ENCODE measurements at regions not wholly inside any gene's neighbourhood (a gene's known extent, or its start where the extent isn't known, plus 50 kb on each side); places are given as distances from the start of the nearest gene placed in this dataset.

DNA sequence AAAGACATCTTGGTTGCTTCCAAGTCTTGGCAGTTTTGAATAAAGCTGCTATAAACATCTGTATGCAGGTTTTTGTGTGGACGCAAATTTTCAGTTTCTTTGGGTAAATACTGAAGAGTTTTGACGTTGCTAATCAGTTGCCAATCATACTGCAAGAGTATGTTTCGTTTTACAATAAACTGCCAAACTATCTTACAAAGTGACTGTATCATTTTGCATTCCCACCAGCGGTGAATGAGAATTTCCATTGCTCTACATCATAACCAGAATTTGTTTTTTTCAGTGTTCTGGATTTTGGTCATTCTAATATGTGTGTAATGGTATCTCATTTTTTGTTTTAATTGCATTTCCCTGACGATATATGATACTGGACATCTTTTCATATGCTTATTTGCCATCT, 190.8 kb upstream of the PARP11 start:
- no peak for FAIRE-seq
- Histone ChIP-seq H3K27ac (no peak overlapping the region), H3K36me3 (no peaks in the 10 kb centered on the region), H3K9me3 (no peaks in the 10 kb centered on the region), H3K4me1 (no peaks in the 10 kb centered on the region), H3K27me3 (no peaks in the 10 kb centered on the region), H3K4me3 (no peak overlapping the region)
- WGBS, 2 donors, result 67 to 69% methylated on average over 5 of the region's 5 CpGs
- no peak for ATAC-seq
- no peak for DNase-seq
- intact Hi-C loops (cut with DNase I), result no loop called here
- TF ChIP-seq, protein P1, sequence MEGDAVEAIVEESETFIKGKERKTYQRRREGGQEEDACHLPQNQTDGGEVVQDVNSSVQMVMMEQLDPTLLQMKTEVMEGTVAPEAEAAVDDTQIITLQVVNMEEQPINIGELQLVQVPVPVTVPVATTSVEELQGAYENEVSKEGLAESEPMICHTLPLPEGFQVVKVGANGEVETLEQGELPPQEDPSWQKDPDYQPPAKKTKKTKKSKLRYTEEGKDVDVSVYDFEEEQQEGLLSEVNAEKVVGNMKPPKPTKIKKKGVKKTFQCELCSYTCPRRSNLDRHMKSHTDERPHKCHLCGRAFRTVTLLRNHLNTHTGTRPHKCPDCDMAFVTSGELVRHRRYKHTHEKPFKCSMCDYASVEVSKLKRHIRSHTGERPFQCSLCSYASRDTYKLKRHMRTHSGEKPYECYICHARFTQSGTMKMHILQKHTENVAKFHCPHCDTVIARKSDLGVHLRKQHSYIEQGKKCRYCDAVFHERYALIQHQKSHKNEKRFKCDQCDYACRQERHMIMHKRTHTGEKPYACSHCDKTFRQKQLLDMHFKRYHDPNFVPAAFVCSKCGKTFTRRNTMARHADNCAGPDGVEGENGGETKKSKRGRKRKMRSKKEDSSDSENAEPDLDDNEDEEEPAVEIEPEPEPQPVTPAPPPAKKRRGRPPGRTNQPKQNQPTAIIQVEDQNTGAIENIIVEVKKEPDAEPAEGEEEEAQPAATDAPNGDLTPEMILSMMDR (IDR thresholded peaks at IDR 0.05), result no peak

DNA sequence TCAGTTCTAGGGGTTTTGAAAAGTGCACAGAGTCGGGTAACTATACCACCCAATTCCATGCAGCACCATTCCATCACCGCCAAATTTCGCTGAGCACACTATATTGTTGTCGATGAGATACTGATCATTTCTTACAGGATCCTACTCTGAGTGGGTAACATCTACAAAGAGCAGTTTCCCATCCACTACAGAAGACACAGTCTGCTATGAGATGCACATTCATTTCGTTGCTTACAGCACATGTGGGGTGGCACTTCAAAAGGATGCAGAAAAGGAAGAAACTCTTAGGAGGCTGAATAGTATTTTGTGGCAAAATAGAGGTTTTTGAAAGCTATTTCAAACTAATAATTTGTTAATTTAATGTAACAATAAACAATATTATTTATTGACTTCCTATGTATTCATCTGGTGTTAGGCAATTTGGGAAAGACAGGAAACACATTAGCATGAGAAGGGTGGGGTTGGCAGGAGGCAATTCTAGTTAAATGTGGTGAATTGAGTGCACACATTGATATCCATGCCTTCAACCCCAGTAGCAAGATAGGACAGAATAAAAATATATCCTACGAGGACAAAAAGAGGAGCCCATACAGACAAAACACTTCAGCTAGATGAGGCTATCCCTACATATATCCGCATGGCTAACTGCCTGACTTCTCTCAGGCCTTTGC, 186.8 kb upstream of the PARP11 start:
- TF ChIP-seq, protein P1 (IDR thresholded peaks at IDR 0.05), result no peak

DNA sequence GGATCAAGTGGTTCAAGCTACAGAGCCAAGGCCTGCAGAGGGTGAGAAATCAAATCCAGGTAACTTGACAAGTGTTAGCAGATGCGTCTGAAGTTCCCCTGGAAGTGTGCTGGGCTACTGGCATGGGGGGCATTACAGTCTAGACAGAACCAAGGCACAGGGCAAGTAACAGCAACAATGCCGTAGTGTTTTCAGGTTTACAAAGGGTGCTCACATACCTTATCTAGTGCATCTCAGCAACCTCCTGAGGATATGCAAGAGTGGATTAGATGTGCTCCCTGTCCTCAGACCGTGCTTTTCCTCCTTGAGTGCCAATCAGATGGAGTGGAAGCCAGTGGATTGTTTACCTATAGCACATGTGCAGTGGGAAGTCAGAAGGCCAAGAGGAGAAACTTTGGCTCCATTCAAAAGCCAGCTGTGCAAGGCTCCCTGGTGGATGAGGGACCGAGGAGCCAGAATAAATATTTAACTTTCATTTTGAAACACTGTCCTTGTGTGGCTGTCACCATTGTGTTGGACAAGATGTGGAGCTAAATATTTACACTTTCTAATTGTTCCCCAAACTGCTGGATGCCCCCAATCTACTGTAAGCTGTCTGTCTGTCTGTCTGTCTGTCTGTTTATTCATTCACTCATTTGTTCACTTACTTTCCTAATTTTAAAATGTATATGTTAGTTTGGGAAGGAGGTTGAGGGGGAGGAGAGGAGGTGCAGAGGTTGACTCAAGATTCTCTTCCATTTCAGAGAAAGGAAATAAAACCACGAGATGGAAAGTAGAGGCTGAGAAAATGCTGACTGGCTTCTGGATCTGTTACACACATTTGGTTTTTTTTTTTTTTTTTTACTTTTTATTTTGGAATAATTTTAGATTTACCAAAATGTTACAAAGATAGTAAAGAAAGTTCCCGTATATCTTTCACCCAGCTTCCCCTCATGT, 184.0 kb upstream of the PARP11 start:
- ATAC-seq, result peak; percentile 85 to 94 (median 92)
- Histone ChIP-seq H3K36me3 (no peaks in the 10 kb centered on the region), H3K4me3 (no peak overlapping the region), H3K27ac (no peak overlapping the region), H3K4me1 (peaks cover 0 to 8% (median 0%) of the 10 kb centered on the region in 3 donors), H3K9me3 (no peaks in the 10 kb centered on the region), H3K27me3 (no peaks in the 10 kb centered on the region)
- TF ChIP-seq, protein P1 (IDR thresholded peaks at IDR 0.05), result no peak
- DNase-seq, result peak in 4 of 6 donors; percentile 24 to 49 (median 36)
- no peak for FAIRE-seq
- intact Hi-C loops (cut with DNase I), result no loop called here
- WGBS, 2 donors, result 43 to 44% methylated on average over 6 of the region's 6 CpGs

More for the DNA sequence above, 186.8 kb upstream of the PARP11 start:
- no peak for DNase-seq
- no peak for FAIRE-seq
- Histone ChIP-seq H3K9me3 (no peaks in the 10 kb centered on the region), H3K4me3 (no peak overlapping the region), H3K4me1 (peaks cover 0 to 8% (median 0%) of the 10 kb centered on the region in 3 donors), H3K27ac (no peak overlapping the region), H3K27me3 (no peaks in the 10 kb centered on the region), H3K36me3 (no peaks in the 10 kb centered on the region)
- ATAC-seq, result no peak
- WGBS, 2 donors, result 93 to 95% methylated on average over 7 of the region's 7 CpGs
- intact Hi-C loops (cut with DNase I), result no loop called here

DNA sequence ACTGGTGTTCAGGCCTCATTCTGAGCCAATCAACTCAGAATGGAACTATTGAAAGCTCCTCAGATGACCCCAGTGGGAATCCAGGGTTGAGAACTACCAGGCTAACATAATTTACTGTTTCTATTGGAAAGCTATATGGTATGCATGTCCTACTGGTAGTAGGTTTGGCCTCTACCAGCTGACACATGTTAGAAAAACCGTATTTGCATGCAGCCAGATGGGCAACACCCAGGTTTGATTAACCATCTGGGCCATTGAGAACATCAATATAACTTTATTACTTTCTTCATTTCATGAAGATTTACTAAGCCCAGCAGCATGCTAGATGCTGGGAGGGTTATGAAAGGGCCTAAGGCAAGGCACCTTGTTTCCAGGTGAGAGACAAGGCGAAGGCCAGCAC, 181.4 kb upstream of the PARP11 start:
- ATAC-seq (no peak), DNase-seq (no peak), FAIRE-seq (no peak)
- no peak overlapping the region for H3K27ac ChIP-seq
- 92 to 96% methylated on average over 2 of the region's 2 CpGs for whole genome bisulfite sequencing, 2 donors
- H3K4me1 ChIP-seq, result peaks cover 0 to 8% (median 0%) of the 10 kb centered on the region in 3 donors
- H3K27me3 ChIP-seq, result no peaks in the 10 kb centered on the region
- no peaks in the 10 kb centered on the region for H3K36me3 ChIP-seq
- no peak overlapping the region for H3K4me3 ChIP-seq
- H3K9me3 ChIP-seq, result no peaks in the 10 kb centered on the region
- TF ChIP-seq, protein P1 (IDR thresholded peaks at IDR 0.05), result no peak
- intact Hi-C loops (cut with DNase I), result no loop called here

Data from pancreas (tissue), 10 donors.